ENCODE measurements at regions not wholly inside any gene's neighbourhood (a gene's known extent, or its start where the extent isn't known, plus 50 kb on each side); places are given as distances from the start of the nearest gene placed in this dataset.

- 0 out of 2 replicates have a peak, but pooled peaks cover under 1% of the 10 kb centered on the region for H3F3A ChIP-seq (ENCODE audit: insufficient read depth)
- H3K36me3 ChIP-seq (ENCODE audit: low read length) = no peaks in the 10 kb centered on the region
- TF ChIP-seq CTCF (IDR thresholded peaks at IDR 0.05; ENCODE audit: insufficient read depth, low read length, poor library complexity, severe bottlenecking) = no peak
- no peak for TF ChIP-seq EZH2phosphoT487 (conservative IDR thresholded peaks at IDR 0.05; ENCODE audit: low read length)
- H3K27me3 ChIP-seq (ENCODE audit: low read length) = no peaks in the 10 kb centered on the region
- no peaks in the 10 kb centered on the region for H3K9me2 ChIP-seq (replicated peaks; ENCODE audit: insufficient read depth, low read length)
- H3K9me3 ChIP-seq (ENCODE audit: insufficient read depth, low read length) = no peaks in the 10 kb centered on the region
- no peaks in the 10 kb centered on the region for H4K20me1 ChIP-seq (ENCODE audit: low read depth, low read length)
- no peak overlapping the region for H2AFZ ChIP-seq (ENCODE audit: low read depth, low read length, severe bottlenecking)
- H3K79me2 ChIP-seq (ENCODE audit: insufficient read depth, low read length) = no peaks in the 10 kb centered on the region
- no peak overlapping the region for H3K27ac ChIP-seq (ENCODE audit: low read depth, low read length)
- H3K4me3 ChIP-seq (ENCODE audit: insufficient read depth, low read length, poor library complexity, severe bottlenecking) = no peak overlapping the region
- no peak overlapping the region for H3K9ac ChIP-seq (ENCODE audit: low read length)
- H3K4me2 ChIP-seq (ENCODE audit: low read depth, low read length, poor library complexity, severe bottlenecking) = no peak overlapping the region
These were observed 221.8 kb upstream of the TPRG1 start for GRCh38 chr3:188949996-188950395.

GRCh38 chr3:188950832-188951489 is 220.8 kb upstream of the TPRG1 start:
- Histone ChIP-seq H3K9me3 (ENCODE audit: insufficient read depth, low read length) (no peaks in the 10 kb centered on the region), H3K27me3 (ENCODE audit: low read length) (no peaks in the 10 kb centered on the region), H3F3A (ENCODE audit: insufficient read depth) (0 out of 2 replicates have a peak, but pooled peaks cover 7% of the 10 kb centered on the region), H2AFZ (ENCODE audit: low read depth, low read length, severe bottlenecking) (no peak overlapping the region), H3K9ac (ENCODE audit: low read length) (no peak overlapping the region), H3K4me3 (ENCODE audit: insufficient read depth, low read length, poor library complexity, severe bottlenecking) (no peak overlapping the region), H3K27ac (ENCODE audit: low read depth, low read length) (no peak overlapping the region), H3K36me3 (ENCODE audit: low read length) (no peaks in the 10 kb centered on the region), H3K4me2 (ENCODE audit: low read depth, low read length, poor library complexity, severe bottlenecking) (no peak overlapping the region), H4K20me1 (ENCODE audit: low read depth, low read length) (no peaks in the 10 kb centered on the region), H3K79me2 (ENCODE audit: insufficient read depth, low read length) (no peaks in the 10 kb centered on the region), H3K9me2 (replicated peaks; ENCODE audit: insufficient read depth, low read length) (no peaks in the 10 kb centered on the region)
- no peak for TF ChIP-seq EZH2phosphoT487 (conservative IDR thresholded peaks at IDR 0.05; ENCODE audit: low read length)
- no peak for TF ChIP-seq CTCF (IDR thresholded peaks at IDR 0.05; ENCODE audit: insufficient read depth, low read length, poor library complexity, severe bottlenecking)

GRCh38 chr3:188951734-188952133 is 220.0 kb upstream of the TPRG1 start:
- Histone ChIP-seq H3K27ac (ENCODE audit: low read depth, low read length) (no peak overlapping the region), H4K20me1 (ENCODE audit: low read depth, low read length) (no peaks in the 10 kb centered on the region), H3K9me2 (replicated peaks; ENCODE audit: insufficient read depth, low read length) (no peaks in the 10 kb centered on the region), H3K79me2 (ENCODE audit: insufficient read depth, low read length) (no peaks in the 10 kb centered on the region), H3K27me3 (ENCODE audit: low read length) (no peaks in the 10 kb centered on the region), H3K9ac (ENCODE audit: low read length) (no peak overlapping the region), H3K36me3 (ENCODE audit: low read length) (no peaks in the 10 kb centered on the region), H3K4me3 (ENCODE audit: insufficient read depth, low read length, poor library complexity, severe bottlenecking) (no peak overlapping the region), H3K4me2 (ENCODE audit: low read depth, low read length, poor library complexity, severe bottlenecking) (no peak overlapping the region), H3F3A (ENCODE audit: insufficient read depth) (0 out of 2 replicates have a peak, but pooled peaks cover 7% of the 10 kb centered on the region), H2AFZ (ENCODE audit: low read depth, low read length, severe bottlenecking) (no peak overlapping the region), H3K9me3 (ENCODE audit: insufficient read depth, low read length) (no peaks in the 10 kb centered on the region)
- no peak for TF ChIP-seq CTCF (IDR thresholded peaks at IDR 0.05; ENCODE audit: insufficient read depth, low read length, poor library complexity, severe bottlenecking)
- TF ChIP-seq EZH2phosphoT487 (conservative IDR thresholded peaks at IDR 0.05; ENCODE audit: low read length) = no peak
